ENCODE measurements at regions not wholly inside any gene's neighbourhood (a gene's known extent, or its start where the extent isn't known, plus 50 kb on each side); places are given as distances from the start of the nearest gene placed in this dataset.

DNA sequence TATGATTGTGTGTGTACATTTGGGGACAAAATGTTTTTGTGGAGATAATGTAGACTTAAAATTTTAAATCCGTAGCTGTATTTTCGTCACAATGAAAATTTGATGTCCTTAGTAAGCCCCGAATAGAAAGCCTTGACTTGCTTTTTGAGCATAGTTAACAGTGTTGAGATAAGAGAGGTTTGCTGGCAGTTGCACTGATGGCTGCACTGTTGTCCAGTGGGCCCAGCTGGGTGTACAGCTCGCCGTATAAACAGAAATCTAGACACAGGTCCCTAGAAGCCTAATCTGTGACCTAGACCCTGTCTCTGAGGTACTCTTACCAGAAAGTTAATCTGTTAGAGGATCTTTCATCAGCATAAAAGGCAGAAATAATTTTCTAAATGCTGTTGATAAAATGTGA is 271.3 kb upstream of the DMRT1 start:
- Histone ChIP-seq H3F3A (ENCODE audit: low read depth) (no peaks in the 10 kb centered on the region), H2AFZ (ENCODE audit: low read length) (no peak overlapping the region), H3K9ac (ENCODE audit: low read depth, low read length, poor library complexity, severe bottlenecking) (no peak overlapping the region), H3K36me3 (ENCODE audit: insufficient read depth, low read length) (no peaks in the 10 kb centered on the region), H3K27me3 (ENCODE audit: insufficient read depth, low read length, poor library complexity, severe bottlenecking) (no peaks in the 10 kb centered on the region), H3K4me2 (ENCODE audit: low read depth, low read length, poor library complexity, severe bottlenecking) (no peak overlapping the region), H3K4me1 (ENCODE audit: insufficient read depth, low read length, poor library complexity, severe bottlenecking) (no peaks in the 10 kb centered on the region), H3K79me2 (ENCODE audit: insufficient read depth, low read length) (no peaks in the 10 kb centered on the region), H3K9me2 (replicated peaks; ENCODE audit: low read depth, low read length) (no peaks in the 10 kb centered on the region), H3K9me3 (ENCODE audit: insufficient read depth, low read depth, low read length) (no peaks in the 10 kb centered on the region), H3K4me3 (ENCODE audit: low read length, poor library complexity, severe bottlenecking) (no peak overlapping the region), H4K20me1 (ENCODE audit: insufficient read depth, low read length, poor library complexity, severe bottlenecking) (no peaks in the 10 kb centered on the region)
- TF ChIP-seq, protein P1, sequence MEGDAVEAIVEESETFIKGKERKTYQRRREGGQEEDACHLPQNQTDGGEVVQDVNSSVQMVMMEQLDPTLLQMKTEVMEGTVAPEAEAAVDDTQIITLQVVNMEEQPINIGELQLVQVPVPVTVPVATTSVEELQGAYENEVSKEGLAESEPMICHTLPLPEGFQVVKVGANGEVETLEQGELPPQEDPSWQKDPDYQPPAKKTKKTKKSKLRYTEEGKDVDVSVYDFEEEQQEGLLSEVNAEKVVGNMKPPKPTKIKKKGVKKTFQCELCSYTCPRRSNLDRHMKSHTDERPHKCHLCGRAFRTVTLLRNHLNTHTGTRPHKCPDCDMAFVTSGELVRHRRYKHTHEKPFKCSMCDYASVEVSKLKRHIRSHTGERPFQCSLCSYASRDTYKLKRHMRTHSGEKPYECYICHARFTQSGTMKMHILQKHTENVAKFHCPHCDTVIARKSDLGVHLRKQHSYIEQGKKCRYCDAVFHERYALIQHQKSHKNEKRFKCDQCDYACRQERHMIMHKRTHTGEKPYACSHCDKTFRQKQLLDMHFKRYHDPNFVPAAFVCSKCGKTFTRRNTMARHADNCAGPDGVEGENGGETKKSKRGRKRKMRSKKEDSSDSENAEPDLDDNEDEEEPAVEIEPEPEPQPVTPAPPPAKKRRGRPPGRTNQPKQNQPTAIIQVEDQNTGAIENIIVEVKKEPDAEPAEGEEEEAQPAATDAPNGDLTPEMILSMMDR (conservative IDR thresholded peaks at IDR 0.05; ENCODE audit: low read length) = no peak
- TF ChIP-seq EZH2phosphoT487 (IDR thresholded peaks at IDR 0.05; ENCODE audit: borderline replicate concordance) = no peak

DNA sequence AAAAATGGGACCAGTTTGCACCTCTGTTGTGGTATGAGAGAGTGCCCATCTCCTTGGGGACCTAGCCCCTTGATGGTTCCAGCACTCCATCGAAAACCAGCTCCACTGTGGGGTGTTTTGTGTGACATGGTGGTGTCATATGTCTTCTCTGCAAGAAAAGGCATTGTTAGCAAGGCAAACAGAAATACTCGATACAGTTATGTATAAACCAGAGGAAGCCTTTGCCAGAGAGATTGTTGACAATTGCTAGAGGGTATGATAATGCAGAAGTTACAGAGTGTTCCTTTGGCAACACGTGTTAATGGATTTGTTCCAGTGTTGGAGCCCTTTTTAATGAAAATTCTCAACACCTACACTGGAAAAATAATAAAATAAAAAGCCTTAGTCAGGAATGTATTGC is 270.4 kb upstream of the DMRT1 start:
- H3K9me2 ChIP-seq (replicated peaks; ENCODE audit: low read depth, low read length) = no peaks in the 10 kb centered on the region
- H3K27me3 ChIP-seq (ENCODE audit: insufficient read depth, low read length, poor library complexity, severe bottlenecking) = no peaks in the 10 kb centered on the region
- TF ChIP-seq EZH2phosphoT487 (IDR thresholded peaks at IDR 0.05; ENCODE audit: borderline replicate concordance) = no peak
- TF ChIP-seq, protein P1 (conservative IDR thresholded peaks at IDR 0.05; ENCODE audit: low read length) = no peak
- H3K4me2 ChIP-seq (ENCODE audit: low read depth, low read length, poor library complexity, severe bottlenecking) = no peak overlapping the region
- H3K79me2 ChIP-seq (ENCODE audit: insufficient read depth, low read length) = no peaks in the 10 kb centered on the region
- no peak overlapping the region for H3K4me3 ChIP-seq (ENCODE audit: low read length, poor library complexity, severe bottlenecking)
- H3F3A ChIP-seq (ENCODE audit: low read depth) = no peaks in the 10 kb centered on the region
- H3K4me1 ChIP-seq (ENCODE audit: insufficient read depth, low read length, poor library complexity, severe bottlenecking) = no peaks in the 10 kb centered on the region
- no peaks in the 10 kb centered on the region for H3K9me3 ChIP-seq (ENCODE audit: insufficient read depth, low read depth, low read length)
- no peaks in the 10 kb centered on the region for H3K36me3 ChIP-seq (ENCODE audit: insufficient read depth, low read length)
- no peak overlapping the region for H3K9ac ChIP-seq (ENCODE audit: low read depth, low read length, poor library complexity, severe bottlenecking)
- no peaks in the 10 kb centered on the region for H4K20me1 ChIP-seq (ENCODE audit: insufficient read depth, low read length, poor library complexity, severe bottlenecking)
- no peak overlapping the region for H2AFZ ChIP-seq (ENCODE audit: low read length)

DNA sequence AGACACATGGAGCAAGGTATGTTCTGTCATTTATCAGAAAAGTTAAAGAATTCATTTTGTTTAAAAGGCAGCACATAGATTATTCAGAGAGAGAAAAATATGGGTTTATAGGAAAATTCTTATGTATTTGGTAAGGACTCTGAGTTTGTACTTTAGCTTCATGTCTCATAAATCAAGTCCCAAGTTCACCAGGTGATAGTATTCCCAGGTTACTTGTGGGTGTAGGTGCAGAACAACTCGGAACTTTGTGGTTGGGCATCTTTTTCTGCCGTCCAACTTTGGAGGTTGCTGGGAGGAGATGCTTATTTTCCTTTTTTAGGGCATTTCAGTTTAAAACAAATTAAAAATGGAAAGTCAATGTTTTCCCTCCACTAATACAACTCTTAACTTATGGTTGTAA is 269.8 kb upstream of the DMRT1 start:
- H3K79me2 ChIP-seq (ENCODE audit: insufficient read depth, low read length) = no peaks in the 10 kb centered on the region
- H3K4me1 ChIP-seq (ENCODE audit: insufficient read depth, low read length, poor library complexity, severe bottlenecking) = no peaks in the 10 kb centered on the region
- H3K9ac ChIP-seq (ENCODE audit: low read depth, low read length, poor library complexity, severe bottlenecking) = no peak overlapping the region

More for the DNA sequence above, 269.8 kb upstream of the DMRT1 start:
- no peak for TF ChIP-seq EZH2phosphoT487 (IDR thresholded peaks at IDR 0.05; ENCODE audit: borderline replicate concordance)
- TF ChIP-seq, protein P1 (conservative IDR thresholded peaks at IDR 0.05; ENCODE audit: low read length) = no peak
- H3K9me3 ChIP-seq (ENCODE audit: insufficient read depth, low read depth, low read length) = no peaks in the 10 kb centered on the region
- H3F3A ChIP-seq (ENCODE audit: low read depth) = no peaks in the 10 kb centered on the region
- no peak overlapping the region for H2AFZ ChIP-seq (ENCODE audit: low read length)
- no peaks in the 10 kb centered on the region for H3K9me2 ChIP-seq (replicated peaks; ENCODE audit: low read depth, low read length)
- no peaks in the 10 kb centered on the region for H4K20me1 ChIP-seq (ENCODE audit: insufficient read depth, low read length, poor library complexity, severe bottlenecking)
- no peaks in the 10 kb centered on the region for H3K27me3 ChIP-seq (ENCODE audit: insufficient read depth, low read length, poor library complexity, severe bottlenecking)
- H3K4me3 ChIP-seq (ENCODE audit: low read length, poor library complexity, severe bottlenecking) = no peak overlapping the region
- no peaks in the 10 kb centered on the region for H3K36me3 ChIP-seq (ENCODE audit: insufficient read depth, low read length)
- no peak overlapping the region for H3K4me2 ChIP-seq (ENCODE audit: low read depth, low read length, poor library complexity, severe bottlenecking)
